ENCODE measurements at regions not wholly inside any gene's neighbourhood (a gene's known extent, or its start where the extent isn't known, plus 50 kb on each side); places are given as distances from the start of the nearest gene placed in this dataset.

DNA sequence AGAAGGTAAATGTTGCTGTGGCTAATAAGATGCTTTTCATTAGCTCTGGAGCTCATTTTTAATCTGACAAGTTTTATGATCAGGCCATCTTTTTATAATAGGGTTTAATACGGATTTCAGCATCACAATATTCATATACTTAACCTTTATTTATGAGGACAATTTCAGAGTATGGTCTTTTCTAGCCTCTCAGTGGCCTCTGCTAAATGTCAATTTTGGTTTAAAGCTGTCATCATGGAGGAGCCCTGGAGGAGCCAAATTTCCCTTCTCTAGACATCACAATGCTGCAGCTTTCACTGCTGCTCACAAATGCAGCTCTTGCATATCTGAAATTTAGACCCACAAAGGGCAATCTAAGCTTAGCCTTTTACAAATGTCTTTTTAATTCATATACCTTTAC is 510.4 kb downstream of the PCDH7 start:
- Histone ChIP-seq H3K36me3 (no peaks in the 10 kb centered on the region), H3K27me3 (no peaks in the 10 kb centered on the region), H3K4me1 (no peaks in the 10 kb centered on the region), H3K27ac (replicated peaks in 1 of 4) (no peak overlapping the region), H3K9me3 (no peaks in the 10 kb centered on the region), H3K4me3 (no peak overlapping the region)
- intact Hi-C loops (cut with DNase I): no loop called here
- TF ChIP-seq, protein P1, sequence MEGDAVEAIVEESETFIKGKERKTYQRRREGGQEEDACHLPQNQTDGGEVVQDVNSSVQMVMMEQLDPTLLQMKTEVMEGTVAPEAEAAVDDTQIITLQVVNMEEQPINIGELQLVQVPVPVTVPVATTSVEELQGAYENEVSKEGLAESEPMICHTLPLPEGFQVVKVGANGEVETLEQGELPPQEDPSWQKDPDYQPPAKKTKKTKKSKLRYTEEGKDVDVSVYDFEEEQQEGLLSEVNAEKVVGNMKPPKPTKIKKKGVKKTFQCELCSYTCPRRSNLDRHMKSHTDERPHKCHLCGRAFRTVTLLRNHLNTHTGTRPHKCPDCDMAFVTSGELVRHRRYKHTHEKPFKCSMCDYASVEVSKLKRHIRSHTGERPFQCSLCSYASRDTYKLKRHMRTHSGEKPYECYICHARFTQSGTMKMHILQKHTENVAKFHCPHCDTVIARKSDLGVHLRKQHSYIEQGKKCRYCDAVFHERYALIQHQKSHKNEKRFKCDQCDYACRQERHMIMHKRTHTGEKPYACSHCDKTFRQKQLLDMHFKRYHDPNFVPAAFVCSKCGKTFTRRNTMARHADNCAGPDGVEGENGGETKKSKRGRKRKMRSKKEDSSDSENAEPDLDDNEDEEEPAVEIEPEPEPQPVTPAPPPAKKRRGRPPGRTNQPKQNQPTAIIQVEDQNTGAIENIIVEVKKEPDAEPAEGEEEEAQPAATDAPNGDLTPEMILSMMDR (IDR thresholded peaks at IDR 0.05): no peak
- TF ChIP-seq POLR2AphosphoS5 (IDR thresholded peaks at IDR 0.05) (no peak), EP300 (IDR thresholded peaks at IDR 0.05) (no peak), POLR2A (IDR thresholded peaks at IDR 0.05; ENCODE audit: low read depth) (no peak)
- no peak for DNase-seq (ENCODE audit: extremely low spot score)
- 48% methylated on average over 1 of the region's 1 CpG for WGBS

DNA sequence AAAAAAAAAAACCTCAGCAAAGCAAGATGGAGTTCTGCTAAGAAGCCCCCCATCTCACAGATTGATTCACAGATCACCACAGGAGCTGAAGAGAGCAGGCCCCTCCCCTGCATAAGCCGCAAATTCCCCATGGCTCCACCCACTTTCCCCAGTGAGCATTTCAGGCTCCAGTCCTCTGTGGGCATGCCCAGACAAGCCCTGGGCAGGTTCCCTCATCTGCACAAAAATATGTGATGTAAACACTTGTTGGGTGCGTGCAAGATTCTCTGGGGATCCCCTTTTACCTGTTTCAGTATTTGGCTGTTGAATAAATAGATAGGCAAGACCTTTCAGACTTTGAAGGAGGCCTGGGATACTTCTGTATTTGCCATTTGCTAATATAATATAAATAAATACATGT is 514.3 kb downstream of the PCDH7 start:
- Histone ChIP-seq H3K4me1 (no peaks in the 10 kb centered on the region), H3K36me3 (no peaks in the 10 kb centered on the region), H3K4me3 (no peak overlapping the region), H3K27me3 (no peaks in the 10 kb centered on the region), H3K9me3 (peaks cover 0 to 7% (median 3%) of the 10 kb centered on the region in 4 donors), H3K27ac (replicated peaks in 1 of 4) (no peak overlapping the region)
- no peak for DNase-seq (ENCODE audit: extremely low spot score)
- WGBS: 85% methylated on average over 2 of the region's 2 CpGs
- no peak for TF ChIP-seq POLR2A (IDR thresholded peaks at IDR 0.05; ENCODE audit: low read depth)
- no peak for TF ChIP-seq EP300 (IDR thresholded peaks at IDR 0.05)
- no peak for TF ChIP-seq POLR2AphosphoS5 (IDR thresholded peaks at IDR 0.05)
- TF ChIP-seq, protein P1 (IDR thresholded peaks at IDR 0.05): no peak
- intact Hi-C loops (cut with DNase I): no loop called here

DNA sequence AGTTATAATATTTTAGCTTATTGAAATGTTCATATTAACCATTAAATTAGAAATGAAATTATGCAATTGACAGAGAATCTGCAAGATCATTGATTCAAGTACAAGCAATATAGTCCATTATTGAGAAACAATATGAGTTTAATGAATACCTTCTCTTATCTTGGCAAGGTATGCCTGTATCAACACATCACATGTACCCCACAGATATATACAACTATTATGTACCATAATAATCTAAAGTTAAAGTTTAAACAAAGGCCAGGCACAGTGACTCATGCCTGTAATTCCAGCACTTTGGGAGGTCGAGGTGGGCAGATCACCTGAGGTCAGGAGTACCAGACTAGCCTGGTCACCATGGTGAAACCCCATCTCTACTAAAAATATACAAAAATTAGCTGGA is 514.7 kb downstream of the PCDH7 start:
- Histone ChIP-seq H3K4me1 (no peaks in the 10 kb centered on the region), H3K9me3 (peaks cover 0 to 7% (median 3%) of the 10 kb centered on the region in 4 donors), H3K27ac (replicated peaks in 1 of 4) (no peak overlapping the region), H3K36me3 (no peaks in the 10 kb centered on the region), H3K27me3 (no peaks in the 10 kb centered on the region), H3K4me3 (no peak overlapping the region)
- intact Hi-C loops (cut with DNase I): no loop called here
- 79% methylated on average over 1 of the region's 1 CpG for WGBS
- no peak for DNase-seq (ENCODE audit: extremely low spot score)
- TF ChIP-seq POLR2AphosphoS5 (IDR thresholded peaks at IDR 0.05) (no peak), POLR2A (IDR thresholded peaks at IDR 0.05; ENCODE audit: low read depth) (no peak), EP300 (IDR thresholded peaks at IDR 0.05) (no peak)
- TF ChIP-seq, protein P1 (IDR thresholded peaks at IDR 0.05): no peak

DNA sequence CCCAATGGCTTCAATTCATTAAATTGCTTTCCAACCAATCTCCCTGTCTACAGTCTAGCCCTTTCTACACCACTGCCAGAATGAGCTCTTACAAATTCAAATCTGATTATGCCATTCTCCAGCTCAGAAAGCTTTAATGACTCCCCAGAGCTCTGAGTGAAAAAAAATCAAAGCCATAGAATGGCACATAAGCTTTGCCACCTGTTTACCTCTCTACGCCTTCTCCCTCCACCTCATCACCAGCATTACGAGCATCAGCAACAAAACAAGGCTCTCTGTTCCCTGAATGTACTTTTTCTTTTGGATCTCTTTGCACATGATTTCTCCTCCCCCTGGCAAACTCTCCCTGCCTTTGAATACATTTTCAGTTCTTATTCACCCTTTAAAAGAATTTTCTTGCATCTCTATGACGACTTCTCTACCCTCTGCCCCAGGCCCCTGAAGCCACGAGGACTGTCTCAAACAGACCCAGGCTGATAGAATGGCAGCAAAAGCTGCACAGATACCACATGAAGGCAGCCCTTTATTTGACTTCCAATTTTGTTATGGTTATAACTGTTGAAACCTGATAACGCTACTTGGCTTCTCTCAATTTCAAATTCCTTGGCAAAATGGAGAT is 516.0 kb downstream of the PCDH7 start:
- Histone ChIP-seq H3K4me3 (no peak overlapping the region), H3K9me3 (peaks cover 0 to 7% (median 3%) of the 10 kb centered on the region in 4 donors), H3K27ac (replicated peaks in 1 of 4) (no peak overlapping the region), H3K4me1 (no peaks in the 10 kb centered on the region), H3K27me3 (no peaks in the 10 kb centered on the region), H3K36me3 (no peaks in the 10 kb centered on the region)
- no peak for DNase-seq (ENCODE audit: extremely low spot score)
- no peak for TF ChIP-seq POLR2A (IDR thresholded peaks at IDR 0.05; ENCODE audit: low read depth)
- no peak for TF ChIP-seq POLR2AphosphoS5 (IDR thresholded peaks at IDR 0.05)
- TF ChIP-seq EP300 (IDR thresholded peaks at IDR 0.05): no peak
- TF ChIP-seq, protein P1 (IDR thresholded peaks at IDR 0.05): no peak
- intact Hi-C loops (cut with DNase I): no loop called here
- WGBS: 79% methylated on average over 5 of the region's 5 CpGs

DNA sequence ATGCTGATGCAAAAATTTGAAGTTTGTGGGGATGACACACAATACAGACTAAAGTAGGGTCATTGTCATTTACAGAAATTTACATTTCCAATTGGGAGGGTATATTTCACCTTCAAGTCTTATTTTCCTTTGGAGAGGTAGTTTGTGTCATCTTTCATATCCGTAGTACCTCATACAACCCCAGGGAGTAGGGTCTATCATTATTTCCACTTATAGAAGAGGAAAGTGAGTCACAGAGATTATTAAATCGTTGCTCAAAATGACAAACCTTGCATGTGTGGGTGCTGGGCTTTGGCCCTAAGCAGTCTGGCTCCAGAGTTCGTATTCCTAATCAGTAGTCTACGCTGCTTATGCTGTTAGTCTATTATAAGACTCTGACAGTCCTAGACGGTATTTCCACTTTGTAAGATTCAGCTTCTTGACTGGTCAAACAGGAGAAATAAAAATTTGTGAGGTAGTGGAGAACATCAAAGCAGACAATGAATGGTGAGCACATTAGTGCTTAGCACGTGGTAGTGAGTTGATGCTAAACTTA is 516.5 kb downstream of the PCDH7 start:
- H3K9me3 ChIP-seq: peaks cover 0 to 7% (median 3%) of the 10 kb centered on the region in 4 donors
- intact Hi-C loops (cut with DNase I): no loop called here
- TF ChIP-seq, protein P1 (IDR thresholded peaks at IDR 0.05): no peak
- TF ChIP-seq EP300 (IDR thresholded peaks at IDR 0.05) (no peak), POLR2A (IDR thresholded peaks at IDR 0.05; ENCODE audit: low read depth) (no peak), POLR2AphosphoS5 (IDR thresholded peaks at IDR 0.05) (no peak)
- 85% methylated on average over 6 of the region's 6 CpGs for WGBS
- H3K27ac ChIP-seq (replicated peaks in 1 of 4): no peak overlapping the region
- no peaks in the 10 kb centered on the region for H3K36me3 ChIP-seq
- no peaks in the 10 kb centered on the region for H3K27me3 ChIP-seq
- DNase-seq (ENCODE audit: extremely low spot score): no peak
- no peaks in the 10 kb centered on the region for H3K4me1 ChIP-seq
- H3K4me3 ChIP-seq: no peak overlapping the region
